Nephron progenitor cell (in vitro differentiated cells): ENCODE measurements at regions not wholly inside any gene's neighbourhood (a gene's known extent, or its start where the extent isn't known, plus 50 kb on each side); places are given as distances from the start of the nearest gene placed in this dataset.
A peak's percentile ranks its signal among the peaks of the same experiment; 100 is the strongest.

ENCODE experiments used
- DNase-seq: peaks from one replicate; pipeline ENCODE4 v3.0.0; 2021
- H3K27ac Mint-ChIP-seq: 2 replicates; pipeline ENCODE4 v1.8.0; 2021; ENCODE audit warnings: mild to moderate bottlenecking, moderate library complexity, mixed read lengths
- H3K27me3 Mint-ChIP-seq: 2 replicates; pipeline ENCODE4 v1.8.0; 2021; ENCODE audit warnings: mild to moderate bottlenecking, low read depth, mixed read lengths; ENCODE audit not compliant: poor library complexity
- H3K36me3 Mint-ChIP-seq: 2 replicates; pipeline ENCODE4 v1.8.0; 2021; ENCODE audit warnings: low read depth, mixed read lengths
- H3K4me1 Mint-ChIP-seq: 2 replicates; pipeline ENCODE4 v1.8.0; 2021; ENCODE audit warnings: mixed read lengths
- H3K4me3 Mint-ChIP-seq: 2 replicates; pipeline ENCODE4 v1.8.0; 2021; ENCODE audit warnings: mild to moderate bottlenecking, moderate library complexity, mixed read lengths
- H3K9me3 Mint-ChIP-seq: 2 replicates; pipeline ENCODE4 v1.8.0; 2021; ENCODE audit warnings: mild to moderate bottlenecking, moderate library complexity, mixed read lengths
- TF ChIP-seq, protein P1 (sequence below): fragments of 200-600 bp; sonication (generic); IDR thresholded peaks from 2 replicates; pipeline ENCODE4 v1.5.0; 2021; ENCODE audit warnings: antibody characterized with exemption

DNA sequence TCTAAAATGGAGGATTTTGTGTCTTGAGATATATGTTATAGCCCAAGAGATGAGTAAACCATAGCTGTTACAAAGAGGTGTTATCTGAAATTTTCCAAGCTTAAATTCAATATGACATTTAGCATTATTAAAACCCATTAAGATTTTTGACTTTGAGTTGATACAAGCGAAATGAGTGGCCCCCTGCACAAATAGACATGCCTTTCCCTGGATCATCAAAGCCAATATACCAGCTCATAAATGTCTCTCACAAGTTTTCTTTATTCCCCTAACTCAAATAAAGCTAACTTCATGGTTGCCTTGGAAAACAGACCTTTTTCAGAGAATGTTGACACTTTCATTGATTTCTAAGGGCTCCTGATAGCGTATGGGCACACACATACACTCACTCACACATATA lies 55.5 kb upstream of the TIAM1 start:
- TF ChIP-seq, protein P1, sequence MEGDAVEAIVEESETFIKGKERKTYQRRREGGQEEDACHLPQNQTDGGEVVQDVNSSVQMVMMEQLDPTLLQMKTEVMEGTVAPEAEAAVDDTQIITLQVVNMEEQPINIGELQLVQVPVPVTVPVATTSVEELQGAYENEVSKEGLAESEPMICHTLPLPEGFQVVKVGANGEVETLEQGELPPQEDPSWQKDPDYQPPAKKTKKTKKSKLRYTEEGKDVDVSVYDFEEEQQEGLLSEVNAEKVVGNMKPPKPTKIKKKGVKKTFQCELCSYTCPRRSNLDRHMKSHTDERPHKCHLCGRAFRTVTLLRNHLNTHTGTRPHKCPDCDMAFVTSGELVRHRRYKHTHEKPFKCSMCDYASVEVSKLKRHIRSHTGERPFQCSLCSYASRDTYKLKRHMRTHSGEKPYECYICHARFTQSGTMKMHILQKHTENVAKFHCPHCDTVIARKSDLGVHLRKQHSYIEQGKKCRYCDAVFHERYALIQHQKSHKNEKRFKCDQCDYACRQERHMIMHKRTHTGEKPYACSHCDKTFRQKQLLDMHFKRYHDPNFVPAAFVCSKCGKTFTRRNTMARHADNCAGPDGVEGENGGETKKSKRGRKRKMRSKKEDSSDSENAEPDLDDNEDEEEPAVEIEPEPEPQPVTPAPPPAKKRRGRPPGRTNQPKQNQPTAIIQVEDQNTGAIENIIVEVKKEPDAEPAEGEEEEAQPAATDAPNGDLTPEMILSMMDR, result no peak
- no peak overlapping the region for H3K4me3 Mint-ChIP-seq
- H3K27me3 Mint-ChIP-seq, result no peaks in the 10 kb centered on the region
- no peak for DNase-seq
- peaks cover 4% of the 10 kb centered on the region for H3K9me3 Mint-ChIP-seq
- H3K27ac Mint-ChIP-seq, result no peak overlapping the region
- H3K36me3 Mint-ChIP-seq, result no peaks in the 10 kb centered on the region
- peaks cover 79% of the 10 kb centered on the region for H3K4me1 Mint-ChIP-seq

DNA sequence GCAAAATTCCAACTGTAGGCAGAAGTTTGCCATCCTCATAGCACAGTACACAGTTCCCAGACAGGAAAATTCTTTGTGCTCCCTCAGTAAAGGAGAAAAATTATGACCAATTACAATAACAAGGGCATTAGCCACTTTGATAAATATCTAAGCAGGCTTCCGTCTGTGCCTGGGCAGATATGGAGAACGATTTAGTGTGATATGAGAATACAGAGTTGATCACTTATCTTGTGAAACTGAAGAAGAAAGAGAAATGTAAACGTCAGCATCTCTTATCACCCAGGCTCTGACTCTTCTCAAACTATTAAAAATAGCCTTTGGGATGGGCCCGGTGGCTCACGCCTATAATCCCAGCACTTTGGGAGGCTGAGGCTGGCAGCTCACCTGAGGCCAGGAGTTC lies 54.5 kb upstream of the TIAM1 start:
- Mint-ChIP-seq H3K27ac (no peak overlapping the region), H3K4me3 (no peak overlapping the region), H3K36me3 (peaks cover 5% of the 10 kb centered on the region), H3K27me3 (no peaks in the 10 kb centered on the region), H3K9me3 (peaks cover 5% of the 10 kb centered on the region), H3K4me1 (peaks cover 79% of the 10 kb centered on the region)
- TF ChIP-seq, protein P1, result no peak
- DNase-seq, result no peak

DNA sequence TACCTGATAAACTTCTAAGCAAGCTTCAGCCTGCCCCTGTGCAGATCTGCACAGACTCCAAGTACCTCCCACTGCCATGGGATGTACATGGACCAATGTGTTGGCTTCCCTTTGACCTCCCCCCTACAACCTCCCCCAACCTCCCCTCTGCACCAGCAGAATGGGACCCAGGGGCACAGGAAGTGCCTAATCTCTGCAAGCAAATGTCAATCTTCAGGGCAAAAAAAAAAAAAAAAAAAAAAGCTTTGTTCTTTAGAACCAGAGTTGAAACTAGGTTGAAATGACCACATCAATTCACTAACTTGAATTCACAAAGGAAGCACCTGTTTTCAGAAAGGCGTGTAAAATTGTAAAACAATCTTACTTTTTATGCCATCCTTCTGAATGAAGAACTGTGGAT lies 53.9 kb upstream of the TIAM1 start:
- H3K9me3 Mint-ChIP-seq, result peaks cover 10% of the 10 kb centered on the region
- H3K27me3 Mint-ChIP-seq, result no peaks in the 10 kb centered on the region
- peaks cover 73% of the 10 kb centered on the region for H3K4me1 Mint-ChIP-seq
- DNase-seq, result no peak
- TF ChIP-seq, protein P1, result no peak
- H3K27ac Mint-ChIP-seq, result peak overlapping the region; percentile 48
- H3K36me3 Mint-ChIP-seq, result peaks cover 10% of the 10 kb centered on the region
- H3K4me3 Mint-ChIP-seq, result no peak overlapping the region

DNA sequence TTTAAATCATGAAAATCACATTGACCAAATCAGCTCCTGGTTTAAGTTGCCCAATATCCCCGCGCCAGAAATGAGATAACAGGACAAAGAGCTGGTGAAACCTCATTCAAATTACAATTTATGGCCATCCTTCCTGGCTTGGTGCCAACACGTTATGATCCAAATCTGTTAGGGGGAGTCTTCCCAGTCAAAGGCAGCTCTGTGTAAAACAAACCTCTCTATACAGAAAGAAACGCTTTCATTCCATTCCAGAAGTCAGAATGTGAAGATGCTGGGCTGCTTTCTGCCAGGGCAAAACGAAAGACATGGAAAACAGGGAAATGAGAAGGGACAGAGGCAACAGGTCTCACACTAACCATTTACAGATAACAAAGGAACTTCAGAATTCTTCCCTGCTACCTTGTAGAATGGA lies 53.5 kb upstream of the TIAM1 start:
- TF ChIP-seq, protein P1, result no peak
- no peak overlapping the region for H3K4me3 Mint-ChIP-seq
- H3K9me3 Mint-ChIP-seq, result peaks cover 10% of the 10 kb centered on the region
- no peak for DNase-seq
- H3K4me1 Mint-ChIP-seq, result peaks cover 69% of the 10 kb centered on the region
- peaks cover 13% of the 10 kb centered on the region for H3K36me3 Mint-ChIP-seq
- no peaks in the 10 kb centered on the region for H3K27me3 Mint-ChIP-seq
- H3K27ac Mint-ChIP-seq, result peak overlapping the region; percentile 48

DNA sequence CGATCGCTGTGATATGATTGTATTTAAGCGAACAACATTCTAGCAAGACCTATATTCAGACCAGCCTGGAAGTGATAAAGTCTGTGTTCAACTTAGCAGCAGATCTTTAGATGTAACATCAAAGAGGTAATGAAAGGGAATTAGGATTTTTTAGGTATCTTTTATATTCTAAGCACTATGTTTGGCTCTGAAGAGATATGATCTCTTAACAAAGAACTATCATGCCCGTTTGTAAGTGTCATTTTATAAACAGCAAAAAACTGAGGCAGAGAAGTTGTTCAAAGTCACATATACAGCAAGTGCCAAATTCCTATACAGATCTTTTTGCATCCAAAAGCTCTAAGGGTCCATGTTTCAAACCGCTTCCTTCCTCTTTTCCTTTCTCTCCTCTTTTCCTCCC lies 53.0 kb upstream of the TIAM1 start:
- Mint-ChIP-seq H3K4me1 (peaks cover 64% of the 10 kb centered on the region), H3K27ac (peak overlapping the region; percentile 26), H3K27me3 (no peaks in the 10 kb centered on the region), H3K36me3 (peaks cover 14% of the 10 kb centered on the region), H3K4me3 (no peak overlapping the region), H3K9me3 (peaks cover 10% of the 10 kb centered on the region)
- DNase-seq, result no peak
- TF ChIP-seq, protein P1, result no peak

DNA sequence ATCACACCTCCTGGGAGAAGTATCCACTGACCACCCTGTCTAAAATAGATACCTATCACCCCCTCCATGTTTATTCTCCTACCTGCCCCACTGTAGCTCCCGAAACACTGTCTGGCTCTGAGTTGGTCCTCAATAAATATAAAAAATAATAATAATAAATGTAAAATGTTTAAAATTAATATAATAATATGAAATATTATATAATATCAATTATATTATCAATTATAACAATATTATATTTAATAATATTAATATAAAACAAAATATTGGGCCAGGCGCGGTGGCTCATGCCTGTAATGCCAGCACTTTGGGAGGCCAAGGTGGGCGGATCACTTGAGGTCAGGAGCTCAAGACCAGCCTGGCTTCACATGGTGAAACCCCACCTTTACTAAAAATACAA lies 52.3 kb upstream of the TIAM1 start:
- Mint-ChIP-seq H3K4me1 (peaks cover 62% of the 10 kb centered on the region), H3K9me3 (peaks cover 10% of the 10 kb centered on the region), H3K36me3 (peaks cover 14% of the 10 kb centered on the region), H3K4me3 (peak overlapping the region; percentile 55), H3K27me3 (no peaks in the 10 kb centered on the region), H3K27ac (peak overlapping the region; percentile 95)
- TF ChIP-seq, protein P1, result no peak
- no peak for DNase-seq
